Endodermal cell (in vitro differentiated cells): ENCODE measurements at regions not wholly inside any gene's neighbourhood (a gene's known extent, or its start where the extent isn't known, plus 50 kb on each side); places are given as distances from the start of the nearest gene placed in this dataset.

Source experiments
- DNase-seq: peaks from one replicate; pipeline ENCODE4 v3.0.0-alpha.2; 2017
- H3K27ac ChIP-seq: 2 replicates; pipeline ENCODE4 v1.5.1; 2013; ENCODE audit warnings: mild to moderate bottlenecking, low read depth, low read length, moderate library complexity
- H3K27me3 ChIP-seq: 2 replicates; pipeline ENCODE4 v1.6.1; 2013; ENCODE audit warnings: mild to moderate bottlenecking, low read length, moderate library complexity; ENCODE audit not compliant: insufficient read depth, control insufficient read depth, poor library complexity, severe bottlenecking
- H3K36me3 ChIP-seq: 2 replicates; pipeline ENCODE4 v1.7.0; 2013; ENCODE audit warnings: mild to moderate bottlenecking, low read length, moderate library complexity; ENCODE audit not compliant: control insufficient read depth, insufficient read depth
- H3K4me1 ChIP-seq: one replicate; pipeline ENCODE4 v1.7.0; 2013; ENCODE audit warnings: low read length; ENCODE audit not compliant: control insufficient read depth, insufficient read depth
- H3K4me3 ChIP-seq: 2 replicates; pipeline ENCODE4 v1.5.1; 2013; ENCODE audit warnings: mild to moderate bottlenecking, low read length, moderate library complexity
- H3K9ac ChIP-seq: 2 replicates; pipeline ENCODE4 v1.6.1; 2013; ENCODE audit warnings: mild to moderate bottlenecking, low read length, moderate library complexity; ENCODE audit not compliant: poor library complexity, severe bottlenecking; ENCODE audit errors: extremely low read depth
- H3K9me3 ChIP-seq: 2 replicates; pipeline ENCODE4 v1.6.1; 2013; ENCODE audit warnings: mild to moderate bottlenecking, low read length, moderate library complexity; ENCODE audit not compliant: control insufficient read depth
- H3K27ac Mint-ChIP-seq: 2 replicates; pipeline ENCODE4 v1.8.0; 2020; ENCODE audit warnings: mixed read lengths
- H3K27me3 Mint-ChIP-seq: 2 replicates; pipeline ENCODE4 v1.8.0; 2021; ENCODE audit warnings: mild to moderate bottlenecking, mixed read lengths; ENCODE audit not compliant: insufficient read depth
- H3K36me3 Mint-ChIP-seq: 2 replicates; pipeline ENCODE4 v1.8.0; 2020; ENCODE audit warnings: low read depth, mixed read lengths
- H3K4me1 Mint-ChIP-seq: 2 replicates; pipeline ENCODE4 v1.8.0; 2020; ENCODE audit warnings: mixed read lengths
- H3K4me3 Mint-ChIP-seq: 2 replicates; pipeline ENCODE4 v1.8.0; 2020; ENCODE audit warnings: mild to moderate bottlenecking, moderate library complexity, mixed read lengths
- H3K9me3 Mint-ChIP-seq: 2 replicates; pipeline ENCODE4 v1.8.0; 2020; ENCODE audit warnings: mild to moderate bottlenecking, mixed read lengths
- WGBS, 2 experiments: methylation state at CpG; one replicate each; pipeline versions ENCODE4 v1.1.5 to v1.1.7; 2013; ENCODE audit warnings: missing lambda C conversion rate in 2 of 2, mixed read lengths in 1 of 2; ENCODE audit not compliant: insufficient coverage in 1 of 2, insufficient read length in 1 of 2; 5-methylcytosine and 5-hydroxymethylcytosine counted together
- TF ChIP-seq, protein P1 (sequence below): fragments of 200-600 bp; sonication (generic); conservative IDR thresholded peaks from 2 replicates; pipeline ENCODE4 v1.5.0; 2021; ENCODE audit warnings: antibody characterized with exemption, mild to moderate bottlenecking

DNA sequence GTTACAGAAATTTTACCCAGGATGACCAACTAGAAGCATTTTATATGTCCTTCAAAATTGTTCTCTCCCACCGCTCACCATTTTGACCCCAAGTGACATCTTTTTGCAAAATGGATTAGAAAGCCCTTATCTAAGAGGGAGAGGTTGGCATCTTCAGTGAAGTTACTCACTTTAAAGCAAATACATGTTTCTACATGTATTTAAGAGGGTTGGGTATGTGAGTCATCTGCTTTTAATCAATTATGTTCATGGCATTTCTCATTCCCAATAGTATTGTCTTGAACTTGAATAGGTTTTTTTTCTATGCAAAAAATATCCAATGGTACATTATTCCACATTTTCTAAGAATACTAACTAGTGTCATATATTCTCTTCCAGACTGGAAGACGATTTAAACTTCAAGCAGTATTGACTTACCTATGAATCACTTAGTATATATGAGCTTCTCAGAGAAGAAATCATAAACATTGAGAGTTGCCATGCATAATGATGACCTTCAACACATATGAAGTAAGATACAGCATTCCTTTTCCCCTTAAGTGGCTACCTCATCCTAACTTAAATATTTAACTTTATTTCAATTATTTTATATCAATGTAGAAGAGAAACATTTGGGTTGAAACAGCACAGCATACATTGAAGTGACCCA lies 132.8 kb downstream of the POLR1F start:
- no peaks in the 10 kb centered on the region for H3K27me3 ChIP-seq
- H3K36me3 ChIP-seq, result no peaks in the 10 kb centered on the region
- Mint-ChIP-seq H3K27ac (no peak overlapping the region), H3K9me3 (no peaks in the 10 kb centered on the region), H3K27me3 (no peaks in the 10 kb centered on the region), H3K4me1 (no peaks in the 10 kb centered on the region), H3K36me3 (no peaks in the 10 kb centered on the region), H3K4me3 (no peak overlapping the region)
- 86 to 90% methylated on average over 1 to 2 of the region's 2 CpGs for WGBS, 2 experiments
- no peak overlapping the region for H3K9ac ChIP-seq
- no peaks in the 10 kb centered on the region for H3K4me1 ChIP-seq
- DNase-seq, result no peak
- TF ChIP-seq, protein P1, sequence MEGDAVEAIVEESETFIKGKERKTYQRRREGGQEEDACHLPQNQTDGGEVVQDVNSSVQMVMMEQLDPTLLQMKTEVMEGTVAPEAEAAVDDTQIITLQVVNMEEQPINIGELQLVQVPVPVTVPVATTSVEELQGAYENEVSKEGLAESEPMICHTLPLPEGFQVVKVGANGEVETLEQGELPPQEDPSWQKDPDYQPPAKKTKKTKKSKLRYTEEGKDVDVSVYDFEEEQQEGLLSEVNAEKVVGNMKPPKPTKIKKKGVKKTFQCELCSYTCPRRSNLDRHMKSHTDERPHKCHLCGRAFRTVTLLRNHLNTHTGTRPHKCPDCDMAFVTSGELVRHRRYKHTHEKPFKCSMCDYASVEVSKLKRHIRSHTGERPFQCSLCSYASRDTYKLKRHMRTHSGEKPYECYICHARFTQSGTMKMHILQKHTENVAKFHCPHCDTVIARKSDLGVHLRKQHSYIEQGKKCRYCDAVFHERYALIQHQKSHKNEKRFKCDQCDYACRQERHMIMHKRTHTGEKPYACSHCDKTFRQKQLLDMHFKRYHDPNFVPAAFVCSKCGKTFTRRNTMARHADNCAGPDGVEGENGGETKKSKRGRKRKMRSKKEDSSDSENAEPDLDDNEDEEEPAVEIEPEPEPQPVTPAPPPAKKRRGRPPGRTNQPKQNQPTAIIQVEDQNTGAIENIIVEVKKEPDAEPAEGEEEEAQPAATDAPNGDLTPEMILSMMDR, result no peak
- no peak overlapping the region for H3K4me3 ChIP-seq
- no peaks in the 10 kb centered on the region for H3K9me3 ChIP-seq
- no peak overlapping the region for H3K27ac ChIP-seq

DNA sequence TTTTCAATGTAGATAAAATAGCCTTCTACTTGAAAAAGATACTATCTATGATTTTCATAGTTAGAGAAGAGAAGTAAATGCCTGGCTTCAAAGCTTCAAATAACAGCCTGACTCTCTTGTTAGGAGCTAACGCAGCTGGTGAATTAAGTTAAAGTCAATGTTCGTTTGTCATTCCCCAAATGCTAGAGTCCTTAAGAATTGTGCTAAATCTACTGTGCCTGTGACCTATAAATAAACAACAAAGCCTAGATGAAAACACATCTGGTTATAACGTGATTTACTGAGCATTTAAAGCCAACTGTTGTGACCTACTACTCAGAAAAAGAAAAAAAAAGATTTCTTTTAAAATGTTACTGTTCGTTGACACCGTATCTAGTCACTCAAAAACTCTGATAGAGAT lies 134.7 kb downstream of the POLR1F start:
- H3K36me3 ChIP-seq, result no peaks in the 10 kb centered on the region
- DNase-seq, result no peak
- 64 to 89% methylated on average over 2 to 5 of the region's 5 CpGs for WGBS, 2 experiments
- H3K4me1 ChIP-seq, result no peaks in the 10 kb centered on the region
- Mint-ChIP-seq H3K36me3 (no peaks in the 10 kb centered on the region), H3K27me3 (no peaks in the 10 kb centered on the region), H3K4me1 (no peaks in the 10 kb centered on the region), H3K27ac (no peak overlapping the region), H3K9me3 (no peaks in the 10 kb centered on the region), H3K4me3 (no peak overlapping the region)
- H3K9me3 ChIP-seq, result no peaks in the 10 kb centered on the region
- no peak overlapping the region for H3K4me3 ChIP-seq
- no peak overlapping the region for H3K9ac ChIP-seq
- H3K27me3 ChIP-seq, result no peaks in the 10 kb centered on the region
- no peak overlapping the region for H3K27ac ChIP-seq
- TF ChIP-seq, protein P1, result no peak

- no peaks in the 10 kb centered on the region for H3K27me3 ChIP-seq
- Mint-ChIP-seq H3K27me3 (no peaks in the 10 kb centered on the region), H3K4me3 (no peak overlapping the region), H3K4me1 (no peaks in the 10 kb centered on the region), H3K27ac (no peak overlapping the region), H3K36me3 (no peaks in the 10 kb centered on the region), H3K9me3 (no peaks in the 10 kb centered on the region)
- no peaks in the 10 kb centered on the region for H3K4me1 ChIP-seq
- H3K27ac ChIP-seq, result no peak overlapping the region
- no peaks in the 10 kb centered on the region for H3K9me3 ChIP-seq
- no peak overlapping the region for H3K9ac ChIP-seq
- DNase-seq, result no peak
- H3K4me3 ChIP-seq, result no peak overlapping the region
- TF ChIP-seq, protein P1, result no peak
- 85 to 100% methylated on average over 3 to 4 of the region's 4 CpGs for WGBS, 2 experiments
- H3K36me3 ChIP-seq, result no peaks in the 10 kb centered on the region
Measured at GRCh38 chr7:19572566-19572965, 136.3 kb downstream of the POLR1F start.
